CD4-positive, alpha-beta T cell (primary cell): ENCODE measurements at regions not wholly inside any gene's neighbourhood (a gene's known extent, or its start where the extent isn't known, plus 50 kb on each side); places are given as distances from the start of the nearest gene placed in this dataset.
A peak's percentile ranks its signal among the peaks of the same experiment; 100 is the strongest.

Experiments used
- ATAC-seq: fragments of 200-7000 bp; cut with Tn5 transposase; one replicate; pipeline ENCODE4 v1.10.0; 2022; ENCODE audit warnings: mild to moderate bottlenecking; ENCODE audit not compliant: poor library complexity
- CTCF ChIA-PET: fragments of 350-600 bp; sonication (Branson Sonifier 250); formaldehyde crosslinking; loops from one replicate; lab custom pipeline; 2021; ENCODE audit warnings: antibody characterized with exemption, inconsistent platforms; lab: Charles Lee
- POLR2A ChIA-PET: fragments of 350-600 bp; sonication (Branson Sonifier 250); formaldehyde crosslinking; loops from one replicate; lab custom pipeline; 2021; ENCODE audit warnings: antibody characterized with exemption, inconsistent platforms; lab: Charles Lee
- DNase-seq, 14 experiments: peaks; one replicate each; pipeline ENCODE4 v3.0.0-alpha.2; 2013 to 2020; ENCODE audit warnings: mixed read lengths in 2 of 14
- H3K27ac ChIP-seq, 2 donors: one replicate each; pipeline versions ENCODE4 v1.5.1 to v1.7.0; 2013; ENCODE audit warnings: low read length in 2 of 2, low read depth in 1 of 2, mild to moderate bottlenecking in 1 of 2
- H3K27me3 ChIP-seq, 2 experiments: 1 replicate in 1 of 2; 2 replicates in 1 of 2; pipeline versions ENCODE4 v1.6.1 to v1.7.0; 2013; ENCODE audit warnings: low read length in 2 of 2, control low read depth in 1 of 2, mild to moderate bottlenecking in 1 of 2, moderate library complexity in 1 of 2; ENCODE audit not compliant: insufficient read depth in 2 of 2, control insufficient read depth in 1 of 2
- H3K36me3 ChIP-seq: one replicate; pipeline ENCODE4 v1.6.1; 2013; ENCODE audit warnings: low read length, control low read depth; ENCODE audit not compliant: insufficient read depth
- H3K4me1 ChIP-seq: one replicate; pipeline ENCODE4 v1.6.1; 2013; ENCODE audit warnings: low read length, control low read depth; ENCODE audit not compliant: insufficient read depth
- H3K4me3 ChIP-seq: one replicate; pipeline ENCODE4 v1.5.1; 2013; ENCODE audit warnings: mild to moderate bottlenecking, low read length, moderate library complexity
- H3K9me3 ChIP-seq, 2 experiments: 1 replicate in 1 of 2; 2 replicates in 1 of 2; pipeline versions ENCODE4 v1.6.1 to v1.7.0; 2013; ENCODE audit warnings: low read length in 2 of 2, mild to moderate bottlenecking in 2 of 2, control low read depth in 1 of 2, moderate library complexity in 1 of 2; ENCODE audit not compliant: control insufficient read depth in 1 of 2, insufficient read depth in 1 of 2
- H3K27ac Mint-ChIP-seq: one replicate; pipeline ENCODE4 v1.8.0; 2020; ENCODE audit warnings: mixed read lengths
- H3K27me3 Mint-ChIP-seq: one replicate; pipeline ENCODE4 v1.8.0; 2021; ENCODE audit warnings: mixed read lengths
- H3K36me3 Mint-ChIP-seq: one replicate; pipeline ENCODE4 v1.8.0; 2021; ENCODE audit warnings: low read depth, mixed read lengths
- H3K4me1 Mint-ChIP-seq: one replicate; pipeline ENCODE4 v1.8.0; 2021; ENCODE audit warnings: low read depth, mixed read lengths
- H3K4me3 Mint-ChIP-seq: one replicate; pipeline ENCODE4 v1.8.0; 2020; ENCODE audit warnings: mild to moderate bottlenecking, mixed read lengths
- H3K9me3 Mint-ChIP-seq: one replicate; pipeline ENCODE4 v1.8.0; 2020; ENCODE audit warnings: mixed read lengths
- intact Hi-C, 2 experiments: fragments of 100-400 bp; cut with DNase I in 1 of 2; cut with micrococcal nuclease in 1 of 2; formaldehyde crosslinking; loops; one replicate each; pipeline versions ENCODE4 v1.15.1 to v1.9.0; 2023 to 2025; cut with DNase I, micrococcal nuclease
- TF ChIP-seq, protein P1 (sequence below): fragments of 200-600 bp; IDR thresholded peaks from one replicate; pipeline ENCODE4 v1.8.0; 2022; ENCODE audit warnings: antibody characterized with exemption, mild to moderate bottlenecking

DNA sequence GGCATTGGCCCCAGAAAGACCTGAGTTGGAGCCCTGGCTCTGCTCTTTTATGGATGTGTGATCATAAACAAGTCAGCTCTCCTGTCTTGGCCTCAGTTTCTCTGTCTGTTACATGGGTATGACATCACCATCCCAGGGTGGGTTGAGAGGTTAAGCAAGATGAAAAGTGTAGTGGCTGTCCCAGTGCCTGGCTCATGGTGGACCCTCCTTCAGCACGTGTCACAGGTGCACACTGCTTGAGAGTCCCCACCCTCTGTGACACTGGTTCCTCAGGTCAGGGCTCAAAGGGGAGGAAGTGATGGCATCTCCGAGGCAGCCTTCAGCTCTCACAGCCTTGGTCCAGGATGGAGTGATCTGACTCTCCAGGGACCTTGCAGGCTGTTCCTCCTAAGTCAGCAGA lies 218.4 kb downstream of the HAPSTR1 start:
- Histone ChIP-seq H3K9me3 (peaks cover 0 to 17% of the 10 kb centered on the region in 2 experiments), H3K4me1 (no peaks in the 10 kb centered on the region), H3K27ac (no peak overlapping the region), H3K36me3 (no peaks in the 10 kb centered on the region), H3K27me3 (no peaks in the 10 kb centered on the region), H3K4me3 (no peak overlapping the region)
- no peak for ATAC-seq
- TF ChIP-seq, protein P1, sequence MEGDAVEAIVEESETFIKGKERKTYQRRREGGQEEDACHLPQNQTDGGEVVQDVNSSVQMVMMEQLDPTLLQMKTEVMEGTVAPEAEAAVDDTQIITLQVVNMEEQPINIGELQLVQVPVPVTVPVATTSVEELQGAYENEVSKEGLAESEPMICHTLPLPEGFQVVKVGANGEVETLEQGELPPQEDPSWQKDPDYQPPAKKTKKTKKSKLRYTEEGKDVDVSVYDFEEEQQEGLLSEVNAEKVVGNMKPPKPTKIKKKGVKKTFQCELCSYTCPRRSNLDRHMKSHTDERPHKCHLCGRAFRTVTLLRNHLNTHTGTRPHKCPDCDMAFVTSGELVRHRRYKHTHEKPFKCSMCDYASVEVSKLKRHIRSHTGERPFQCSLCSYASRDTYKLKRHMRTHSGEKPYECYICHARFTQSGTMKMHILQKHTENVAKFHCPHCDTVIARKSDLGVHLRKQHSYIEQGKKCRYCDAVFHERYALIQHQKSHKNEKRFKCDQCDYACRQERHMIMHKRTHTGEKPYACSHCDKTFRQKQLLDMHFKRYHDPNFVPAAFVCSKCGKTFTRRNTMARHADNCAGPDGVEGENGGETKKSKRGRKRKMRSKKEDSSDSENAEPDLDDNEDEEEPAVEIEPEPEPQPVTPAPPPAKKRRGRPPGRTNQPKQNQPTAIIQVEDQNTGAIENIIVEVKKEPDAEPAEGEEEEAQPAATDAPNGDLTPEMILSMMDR, result no peak
- Mint-ChIP-seq H3K36me3 (no peaks in the 10 kb centered on the region), H3K4me1 (no peaks in the 10 kb centered on the region), H3K4me3 (no peak overlapping the region), H3K27ac (no peak overlapping the region), H3K27me3 (peaks cover 22% of the 10 kb centered on the region), H3K9me3 (peaks cover 3% of the 10 kb centered on the region)
- ChIA-PET POLR2A (no interaction called here), CTCF (no interaction called here)
- intact Hi-C loops, result no loop called here
- no peak for DNase-seq

DNA sequence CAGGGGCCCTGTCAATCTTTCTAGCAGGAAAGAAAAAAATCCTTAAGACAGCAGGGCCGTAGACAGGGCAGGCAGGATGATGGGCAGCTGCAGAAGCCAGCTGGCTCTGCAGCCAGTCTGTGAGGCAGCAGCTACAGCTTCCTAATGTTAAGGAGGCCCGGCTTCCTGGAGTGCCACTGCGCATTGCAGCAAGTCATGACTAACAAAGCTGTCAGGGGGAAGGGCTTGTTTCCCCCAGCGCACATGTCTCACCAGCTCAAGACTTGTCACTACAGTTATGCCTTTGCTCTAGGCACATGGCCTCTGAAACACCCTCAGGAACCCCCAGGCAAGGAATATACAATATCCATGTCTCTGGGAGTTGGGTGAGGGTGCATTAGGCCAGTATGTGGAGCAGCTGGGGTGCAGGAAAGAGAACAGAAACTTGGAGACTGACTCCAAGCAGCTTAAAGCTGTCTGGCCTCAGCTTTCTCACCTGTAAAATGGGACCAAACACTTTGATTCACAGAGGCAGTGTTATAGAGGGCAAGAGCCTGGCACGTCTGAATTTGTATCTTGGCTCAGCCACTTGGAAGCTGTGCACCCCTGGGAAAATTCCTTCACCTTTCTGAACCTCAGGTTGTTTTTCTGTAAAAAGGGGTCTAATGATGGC lies 220.0 kb downstream of the HAPSTR1 start:
- POLR2A ChIA-PET, result no interaction called here
- Mint-ChIP-seq H3K27ac (no peak overlapping the region), H3K9me3 (peaks cover 3% of the 10 kb centered on the region), H3K4me1 (no peaks in the 10 kb centered on the region), H3K36me3 (no peaks in the 10 kb centered on the region), H3K27me3 (peaks cover 18% of the 10 kb centered on the region), H3K4me3 (no peak overlapping the region)
- Histone ChIP-seq H3K36me3 (no peaks in the 10 kb centered on the region), H3K4me3 (no peak overlapping the region), H3K9me3 (peaks cover 4 to 17% of the 10 kb centered on the region in 2 experiments), H3K27me3 (no peaks in the 10 kb centered on the region), H3K4me1 (no peaks in the 10 kb centered on the region), H3K27ac (no peak overlapping the region)
- DNase-seq (peak in 1 of 14 experiments; percentile 7), ATAC-seq (no peak)
- TF ChIP-seq, protein P1, result no peak
- CTCF ChIA-PET, result no interaction called here
- intact Hi-C loops, result no loop called here

DNA sequence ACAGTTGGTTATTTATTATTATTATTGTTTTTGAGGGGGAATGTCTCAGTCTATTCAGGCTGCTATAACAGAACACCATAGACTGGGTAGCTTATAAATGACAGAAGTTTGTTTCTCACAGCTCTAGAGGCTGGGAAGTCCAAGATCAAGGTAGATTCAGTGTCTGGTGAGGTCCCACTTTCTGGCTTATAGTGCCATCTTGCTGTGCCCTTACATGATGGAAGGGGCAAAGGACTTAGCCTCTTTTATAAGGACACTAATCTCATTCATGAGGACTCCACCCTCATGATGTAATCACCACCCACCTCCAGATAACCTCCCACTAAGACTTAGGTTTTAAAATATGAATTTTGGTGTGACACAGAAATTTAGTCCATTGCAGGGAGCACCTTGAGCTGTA lies 224.6 kb downstream of the HAPSTR1 start:
- no peaks in the 10 kb centered on the region for H3K27me3 Mint-ChIP-seq

More for the DNA sequence above, 224.6 kb downstream of the HAPSTR1 start:
- TF ChIP-seq, protein P1, result no peak
- H3K4me1 Mint-ChIP-seq, result no peaks in the 10 kb centered on the region
- Histone ChIP-seq H3K4me3 (no peak overlapping the region), H3K27ac (no peak overlapping the region), H3K36me3 (no peaks in the 10 kb centered on the region), H3K9me3 (peaks cover 4 to 17% of the 10 kb centered on the region in 2 experiments), H3K27me3 (no peaks in the 10 kb centered on the region), H3K4me1 (no peaks in the 10 kb centered on the region)
- POLR2A ChIA-PET, result no interaction called here
- peaks cover 12% of the 10 kb centered on the region for H3K9me3 Mint-ChIP-seq
- H3K36me3 Mint-ChIP-seq, result no peaks in the 10 kb centered on the region
- intact Hi-C loops, result no loop called here
- H3K27ac Mint-ChIP-seq, result no peak overlapping the region
- DNase-seq (no peak), ATAC-seq (no peak)
- CTCF ChIA-PET, result no interaction called here
- H3K4me3 Mint-ChIP-seq, result no peak overlapping the region
